Stimulated activated naive B cell treated with anti-CD40 and anti-IgM and Interleukin-4, amounts not matched to agents 10 μg/mL and 1 μg/mL and 100 μg/mL, for 72 hours (primary cell): ENCODE measurements at regions not wholly inside any gene's neighbourhood (a gene's known extent, or its start where the extent isn't known, plus 50 kb on each side); places are given as distances from the start of the nearest gene placed in this dataset.
"Not testable (repeated sequence)": the region's sequence is repeated elsewhere in the genome, so short reads cannot be mapped to it uniquely, and the experiment has no call there.

ENCODE experiments used
- ATAC-seq, 2 donors: fragments of 150-1000 bp; cut with Tn5 transposase; replicated peaks; 2 replicates each; pipeline ENCODE4 v1.10.0; 2021; ENCODE audit warnings: moderate library complexity in 1 of 2
- DNase-seq: peaks from one replicate; pipeline ENCODE4 v3.0.0; 2021
- H3K27ac Mint-ChIP-seq: one replicate; pipeline ENCODE4 v1.8.0; 2022; ENCODE audit warnings: mild to moderate bottlenecking, mixed read lengths
- H3K27me3 Mint-ChIP-seq, 2 donors: one replicate each; pipeline ENCODE4 v1.8.0; 2022; ENCODE audit warnings: mixed read lengths in 2 of 2
- H3K36me3 Mint-ChIP-seq, 2 donors: one replicate each; pipeline ENCODE4 v1.8.0; 2022; ENCODE audit warnings: mixed read lengths in 2 of 2, mild to moderate bottlenecking in 1 of 2
- H3K4me1 Mint-ChIP-seq, 2 donors: one replicate each; pipeline ENCODE4 v1.8.0; 2022; ENCODE audit warnings: mixed read lengths in 2 of 2, mild to moderate bottlenecking in 1 of 2
- H3K4me3 Mint-ChIP-seq, 2 donors: one replicate each; pipeline ENCODE4 v1.8.0; 2022; ENCODE audit warnings: mild to moderate bottlenecking in 2 of 2, mixed read lengths in 2 of 2, moderate library complexity in 1 of 2
- H3K9me3 Mint-ChIP-seq, 2 donors: one replicate each; pipeline ENCODE4 v1.8.0; 2022; ENCODE audit warnings: mixed read lengths in 2 of 2, mild to moderate bottlenecking in 1 of 2

- H3K4me1 Mint-ChIP-seq, result no peaks in the 10 kb centered on the region
- no peak for ATAC-seq
- H3K36me3 Mint-ChIP-seq, result no peaks in the 10 kb centered on the region
- no peak overlapping the region for H3K27ac Mint-ChIP-seq
- DNase-seq, result no peak
- H3K4me3 Mint-ChIP-seq, result no peak overlapping the region
- H3K27me3 Mint-ChIP-seq, result no peaks in the 10 kb centered on the region
- peaks cover 0 to 3% of the 10 kb centered on the region in 2 donors for H3K9me3 Mint-ChIP-seq
Measured at GRCh38 chr5:92678640-92679039, 902.4 kb downstream of the NR2F1-AS1 start.

- ATAC-seq (no peak), DNase-seq (no peak)
- Mint-ChIP-seq H3K36me3 (no peaks in the 10 kb centered on the region), H3K27ac (no peak overlapping the region), H3K4me3 (no peak overlapping the region), H3K4me1 (no peaks in the 10 kb centered on the region), H3K27me3 (no peaks in the 10 kb centered on the region), H3K9me3 (peaks cover 0 to 2% of the 10 kb centered on the region in 2 donors)
Measured at GRCh38 chr5:92676215-92677165, 904.5 kb downstream of the NR2F1-AS1 start.

GRCh38 chr5:92674321-92674720, 906.7 kb downstream of the NR2F1-AS1 start:
- H3K4me1 Mint-ChIP-seq, result no peaks in the 10 kb centered on the region
- H3K27ac Mint-ChIP-seq, result no peak overlapping the region
- ATAC-seq (no peak), DNase-seq (no peak)
- H3K4me3 Mint-ChIP-seq, result no peak overlapping the region
- peaks cover 0 to 2% of the 10 kb centered on the region in 2 donors for H3K9me3 Mint-ChIP-seq
- no peaks in the 10 kb centered on the region for H3K27me3 Mint-ChIP-seq
- no peaks in the 10 kb centered on the region for H3K36me3 Mint-ChIP-seq

- Mint-ChIP-seq H3K9me3 (peaks cover 0 to 1% of the 10 kb centered on the region in 2 donors), H3K4me3 (no peak overlapping the region), H3K36me3 (no peaks in the 10 kb centered on the region), H3K27me3 (no peaks in the 10 kb centered on the region), H3K27ac (no peak overlapping the region), H3K4me1 (no peaks in the 10 kb centered on the region)
- ATAC-seq (no peak), DNase-seq (no peak)
Measured at GRCh38 chr5:92665506-92665905, 915.5 kb downstream of the NR2F1-AS1 start.

- H3K9me3 Mint-ChIP-seq, result peaks cover 0 to 1% of the 10 kb centered on the region in 2 donors
- no peak overlapping the region for H3K4me3 Mint-ChIP-seq
- H3K27me3 Mint-ChIP-seq, result no peaks in the 10 kb centered on the region
- no peaks in the 10 kb centered on the region for H3K4me1 Mint-ChIP-seq
- no peak for DNase-seq
- no peaks in the 10 kb centered on the region for H3K36me3 Mint-ChIP-seq
- ATAC-seq, result no peak
- no peak overlapping the region for H3K27ac Mint-ChIP-seq
Measured at GRCh38 chr5:92662741-92663140, 918.3 kb downstream of the NR2F1-AS1 start.

- Mint-ChIP-seq H3K9me3 (peaks cover 1 to 4% of the 10 kb centered on the region in 2 donors), H3K36me3 (no peaks in the 10 kb centered on the region), H3K27ac (no peak overlapping the region), H3K4me3 (no peak overlapping the region), H3K27me3 (no peaks in the 10 kb centered on the region), H3K4me1 (no peaks in the 10 kb centered on the region)
- no peak for ATAC-seq
- no peak for DNase-seq
Measured at GRCh38 chr5:92659246-92659645, 921.8 kb downstream of the NR2F1-AS1 start.

GRCh38 chr5:92654601-92655000, 926.4 kb downstream of the NR2F1-AS1 start:
- H3K27me3 Mint-ChIP-seq, H3K9me3 Mint-ChIP-seq, H3K4me1 Mint-ChIP-seq, ATAC-seq, H3K36me3 Mint-ChIP-seq, H3K27ac Mint-ChIP-seq, H3K4me3 Mint-ChIP-seq, DNase-seq: not testable (repeated sequence)

- no peaks in the 10 kb centered on the region for H3K4me1 Mint-ChIP-seq
- H3K9me3 Mint-ChIP-seq, result peaks cover 1 to 4% of the 10 kb centered on the region in 2 donors
- DNase-seq (no peak), ATAC-seq (no peak)
- no peak overlapping the region for H3K4me3 Mint-ChIP-seq
- no peaks in the 10 kb centered on the region for H3K27me3 Mint-ChIP-seq
- no peak overlapping the region for H3K27ac Mint-ChIP-seq
- H3K36me3 Mint-ChIP-seq, result no peaks in the 10 kb centered on the region
Measured at GRCh38 chr5:92653730-92654461, 927.1 kb downstream of the NR2F1-AS1 start.

- Mint-ChIP-seq H3K36me3 (no peaks in the 10 kb centered on the region), H3K27ac (no peak overlapping the region), H3K27me3 (no peaks in the 10 kb centered on the region), H3K4me1 (no peaks in the 10 kb centered on the region), H3K9me3 (peaks cover 1 to 4% of the 10 kb centered on the region in 2 donors), H3K4me3 (no peak overlapping the region)
- ATAC-seq, result no peak
- no peak for DNase-seq
Measured at GRCh38 chr5:92652756-92653155, 928.3 kb downstream of the NR2F1-AS1 start.

- Mint-ChIP-seq H3K4me1 (no peaks in the 10 kb centered on the region), H3K27ac (no peak overlapping the region), H3K36me3 (no peaks in the 10 kb centered on the region), H3K27me3 (no peaks in the 10 kb centered on the region), H3K4me3 (no peak overlapping the region), H3K9me3 (no peaks in the 10 kb centered on the region)
- no peak for DNase-seq
- ATAC-seq, result no peak
Measured at GRCh38 chr5:92644266-92644886, 936.6 kb downstream of the NR2F1-AS1 start.

GRCh38 chr5:92641031-92641962, 939.7 kb downstream of the NR2F1-AS1 start:
- Mint-ChIP-seq H3K27ac (no peak overlapping the region), H3K4me1 (no peaks in the 10 kb centered on the region), H3K27me3 (no peaks in the 10 kb centered on the region), H3K4me3 (no peak overlapping the region), H3K9me3 (no peaks in the 10 kb centered on the region), H3K36me3 (no peaks in the 10 kb centered on the region)
- DNase-seq (no peak), ATAC-seq (no peak)

- Mint-ChIP-seq H3K27me3 (no peaks in the 10 kb centered on the region), H3K36me3 (no peaks in the 10 kb centered on the region), H3K27ac (no peak overlapping the region), H3K4me1 (no peaks in the 10 kb centered on the region), H3K9me3 (no peaks in the 10 kb centered on the region), H3K4me3 (no peak overlapping the region)
- DNase-seq (no peak), ATAC-seq (no peak)
Measured at GRCh38 chr5:92640340-92640739, 940.7 kb downstream of the NR2F1-AS1 start.

GRCh38 chr5:92637960-92638359, 943.1 kb downstream of the NR2F1-AS1 start:
- Mint-ChIP-seq H3K36me3 (no peaks in the 10 kb centered on the region), H3K27me3 (no peaks in the 10 kb centered on the region), H3K9me3 (no peaks in the 10 kb centered on the region), H3K4me3 (no peak overlapping the region), H3K27ac (no peak overlapping the region), H3K4me1 (no peaks in the 10 kb centered on the region)
- ATAC-seq (no peak), DNase-seq (no peak)

- H3K4me3 Mint-ChIP-seq, result no peak overlapping the region
- H3K4me1 Mint-ChIP-seq, result no peaks in the 10 kb centered on the region
- H3K27ac Mint-ChIP-seq, result no peak overlapping the region
- no peaks in the 10 kb centered on the region for H3K27me3 Mint-ChIP-seq
- no peaks in the 10 kb centered on the region for H3K36me3 Mint-ChIP-seq
- DNase-seq (no peak), ATAC-seq (no peak)
- no peaks in the 10 kb centered on the region for H3K9me3 Mint-ChIP-seq
Measured at GRCh38 chr5:92637247-92637646, 943.8 kb downstream of the NR2F1-AS1 start.
